Cardiac septum (tissue), 1 donor: ENCODE measurements at regions not wholly inside any gene's neighbourhood (a gene's known extent, or its start where the extent isn't known, plus 50 kb on each side); places are given as distances from the start of the nearest gene placed in this dataset.
"Not testable (repeated sequence)": the region's sequence is repeated elsewhere in the genome, so short reads cannot be mapped to it uniquely, and the experiment has no call there.

ENCODE experiments used
- DNase-seq: peaks from one replicate; pipeline ENCODE4 v3.0.0-alpha.2; 2020; ENCODE audit warnings: low spot score
- intact Hi-C: fragments of 100-400 bp; cut with DNase I; formaldehyde crosslinking; loops from one replicate; pipeline ENCODE4 v1.14.0; 2022
- donor health status: DM: no; HTN: no; CAD: no.

DNA sequence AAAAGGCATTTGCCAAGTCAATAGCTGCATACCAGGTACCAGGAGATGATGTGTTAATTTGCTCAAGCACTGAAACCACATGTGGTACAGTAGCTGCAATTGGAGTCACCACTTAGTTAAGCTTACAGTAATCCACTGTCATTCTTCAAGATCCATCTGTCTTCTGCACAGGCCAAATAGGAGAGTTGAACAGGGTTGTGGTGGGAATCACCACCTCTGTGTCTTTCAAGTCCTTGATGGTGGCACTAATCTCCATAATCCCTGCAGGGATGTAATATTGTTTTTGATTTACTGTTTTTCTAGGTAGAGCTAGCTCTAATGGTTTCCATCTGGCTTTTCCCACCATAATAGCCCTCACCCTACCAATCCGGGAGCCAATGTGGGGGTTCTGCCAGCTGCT lies 91.9 kb downstream of the FCRL5 start:
- intact Hi-C loops: no loop called here
- DNase-seq: no peak

DNA sequence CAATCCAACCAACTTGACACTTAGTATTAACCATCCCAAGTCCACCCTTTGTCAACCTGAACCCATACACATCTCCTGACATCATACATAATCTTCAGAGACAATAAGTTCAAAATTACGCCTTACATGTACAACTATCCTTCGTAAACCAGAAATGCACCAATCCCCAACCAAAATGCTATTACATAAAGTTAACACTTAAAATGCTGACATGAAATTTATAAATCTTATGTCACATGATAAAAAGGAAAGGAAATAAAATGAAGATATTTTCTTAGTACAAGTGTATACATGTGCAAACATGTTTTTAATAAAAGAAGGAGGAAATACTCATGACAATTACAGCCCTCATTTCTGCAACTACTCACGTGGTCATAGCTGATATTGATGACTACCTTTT lies 95.0 kb downstream of the FCRL5 start:
- intact Hi-C loops: no loop called here
- no peak for DNase-seq

DNA sequence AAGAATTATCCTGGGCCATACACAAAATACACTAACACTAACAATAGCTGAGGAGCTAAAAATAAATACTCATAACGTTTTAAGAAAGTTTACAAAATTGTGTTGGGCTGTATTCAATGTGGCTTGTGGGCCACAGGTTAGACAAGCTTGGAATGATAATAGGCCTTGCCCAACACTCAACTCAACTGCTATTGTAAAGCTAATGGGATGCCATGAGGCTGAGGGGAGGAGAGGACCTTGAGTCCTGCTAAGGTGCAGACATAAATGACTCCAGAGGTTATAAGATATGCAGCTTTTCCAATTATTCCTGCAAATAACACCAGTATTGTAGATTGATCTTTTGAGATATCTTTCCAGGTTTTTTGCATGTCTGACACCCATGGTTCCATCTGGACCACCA lies 97.0 kb downstream of the FCRL5 start:
- intact Hi-C loops: no loop called here
- no peak for DNase-seq

DNA sequence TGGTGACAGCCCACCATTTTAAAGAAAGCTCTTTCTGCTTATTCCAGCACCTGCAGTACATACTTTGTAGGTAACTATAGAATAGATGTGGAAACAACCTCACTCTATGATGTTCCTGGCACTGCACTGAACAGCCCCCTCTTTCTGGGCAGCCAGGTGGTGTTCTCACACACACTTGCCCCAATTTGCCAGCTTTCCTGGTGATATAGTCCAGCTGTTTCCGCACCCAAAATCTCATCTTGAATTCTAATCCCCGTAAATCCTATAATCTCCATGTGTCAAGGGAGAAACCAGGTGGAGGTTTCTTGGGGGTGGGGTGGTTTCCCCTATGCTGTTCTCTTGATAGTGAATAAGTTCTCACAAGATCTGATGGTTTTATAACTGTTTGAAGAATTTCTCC lies 102.2 kb downstream of the FCRL5 start:
- DNase-seq: no peak
- intact Hi-C loops: no loop called here

DNA sequence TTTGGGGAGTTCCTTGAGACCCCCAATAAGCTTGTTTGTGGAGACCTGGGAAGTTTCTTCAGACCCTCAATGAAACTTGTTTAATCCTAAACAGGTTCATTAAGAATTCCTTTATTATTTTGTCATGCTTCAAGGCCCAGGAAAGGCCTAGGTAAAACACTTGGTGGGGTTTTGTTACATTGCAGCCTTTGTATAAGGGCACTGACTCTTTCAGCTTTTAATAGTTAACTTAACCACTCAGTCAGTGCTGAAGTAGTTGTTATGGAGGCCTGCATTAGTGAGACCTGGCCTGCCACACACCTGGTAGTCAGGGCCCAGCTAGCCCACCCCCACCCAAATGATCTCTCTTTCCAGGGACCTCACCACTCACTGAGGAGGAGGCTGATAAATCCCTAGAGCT lies 103.7 kb downstream of the FCRL5 start:
- DNase-seq: no peak
- intact Hi-C loops: no loop called here

DNA sequence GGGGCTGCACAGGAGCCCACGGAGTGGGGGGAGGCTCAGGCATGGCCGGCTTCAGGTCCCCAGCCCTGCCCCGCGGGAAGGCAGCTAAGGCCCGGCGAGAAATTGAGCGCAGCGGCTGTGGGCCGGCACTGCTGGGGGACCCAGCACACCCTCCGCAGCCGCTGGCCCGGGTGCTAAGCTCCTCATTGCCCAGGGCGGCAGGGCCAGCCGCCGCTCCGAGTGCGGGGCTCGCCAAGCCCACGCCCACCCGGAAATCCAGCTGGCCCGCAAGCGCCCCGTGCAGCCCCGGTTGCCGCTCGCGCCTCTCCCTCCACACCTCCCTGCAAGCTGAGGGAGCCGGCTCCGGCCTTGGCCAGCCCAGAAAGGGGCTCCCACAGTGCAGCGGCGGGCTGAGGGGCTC lies 106.0 kb downstream of the FCRL5 start:
- DNase-seq, intact Hi-C loops: not testable (repeated sequence)

DNA sequence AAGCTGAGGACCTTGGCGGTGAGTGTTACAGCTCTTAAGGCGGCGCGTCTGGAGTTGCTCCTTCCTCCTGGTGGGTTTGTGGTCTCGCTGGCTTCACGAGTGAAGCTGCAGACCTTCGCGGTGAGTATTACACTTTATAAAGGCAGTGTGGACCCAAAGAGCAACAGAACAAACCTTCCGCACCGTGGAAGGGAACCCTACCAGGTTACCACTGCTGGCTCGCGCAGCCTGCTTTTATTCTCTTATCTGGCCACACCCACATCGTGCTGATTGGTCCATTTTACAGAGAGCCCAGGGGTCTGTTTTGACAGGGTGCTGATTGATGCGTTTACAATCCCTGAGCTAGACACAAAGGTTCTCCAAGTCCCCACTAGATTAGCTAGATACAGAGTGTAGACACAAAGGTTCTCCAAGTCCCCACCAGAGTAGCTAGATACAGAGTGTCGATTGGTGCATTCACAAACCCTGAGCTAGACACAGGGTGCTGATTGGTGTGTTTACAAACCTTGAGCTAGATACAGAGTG lies 106.6 kb downstream of the FCRL5 start:
- DNase-seq, intact Hi-C loops: not testable (repeated sequence)

DNA sequence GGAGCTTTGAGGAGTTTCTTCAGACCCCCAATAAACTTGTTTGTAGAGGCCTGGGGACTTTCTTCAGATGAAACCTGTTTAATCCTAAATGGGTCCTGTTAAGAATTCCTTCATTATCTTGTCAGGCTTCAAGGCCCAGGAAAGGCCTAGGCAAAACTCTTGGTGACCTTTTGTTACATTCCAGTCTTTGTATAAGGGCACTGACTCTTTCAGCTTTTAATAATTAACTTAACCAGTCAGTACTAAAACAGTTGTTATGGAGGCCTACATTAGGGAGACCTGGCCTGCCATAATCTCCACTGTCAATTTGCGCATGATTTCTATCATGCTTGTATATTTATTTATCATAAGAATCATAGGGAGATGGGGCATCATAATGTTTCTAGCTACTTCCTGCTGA lies 110.2 kb downstream of the FCRL5 start:
- intact Hi-C loops: no loop called here
- DNase-seq: no peak

DNA sequence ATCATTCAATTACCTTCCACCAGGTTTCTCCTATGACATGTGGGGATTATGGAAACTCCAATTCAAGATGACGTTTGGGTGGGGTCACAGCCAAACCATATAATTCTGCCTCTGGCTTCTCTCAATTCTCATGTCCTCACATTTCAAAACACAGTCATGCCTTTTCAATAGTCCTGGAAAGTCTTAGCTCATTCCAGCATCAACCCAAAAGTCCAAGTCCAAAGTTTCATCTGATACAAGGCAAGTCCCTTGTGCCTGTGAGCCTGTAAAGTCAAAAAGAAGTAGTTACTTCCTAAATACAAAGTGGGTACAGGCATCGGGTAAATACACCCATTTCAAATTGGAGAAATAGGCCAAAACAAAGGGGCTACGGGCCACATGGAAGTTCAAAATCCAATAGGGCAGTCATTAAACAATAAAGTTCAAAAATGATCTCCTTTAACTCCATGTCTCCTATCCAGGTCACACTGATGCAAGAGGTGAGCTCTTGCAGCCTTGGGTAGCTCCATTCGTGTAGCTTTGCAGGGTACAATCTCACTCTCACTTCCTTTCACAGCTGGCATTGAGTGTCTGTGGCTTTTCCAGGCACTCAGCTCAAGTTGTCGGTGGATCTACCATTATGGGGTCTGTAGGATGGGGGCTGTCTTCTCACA lies 112.9 kb downstream of the FCRL5 start:
- DNase-seq: no peak
- intact Hi-C loops: no loop called here

DNA sequence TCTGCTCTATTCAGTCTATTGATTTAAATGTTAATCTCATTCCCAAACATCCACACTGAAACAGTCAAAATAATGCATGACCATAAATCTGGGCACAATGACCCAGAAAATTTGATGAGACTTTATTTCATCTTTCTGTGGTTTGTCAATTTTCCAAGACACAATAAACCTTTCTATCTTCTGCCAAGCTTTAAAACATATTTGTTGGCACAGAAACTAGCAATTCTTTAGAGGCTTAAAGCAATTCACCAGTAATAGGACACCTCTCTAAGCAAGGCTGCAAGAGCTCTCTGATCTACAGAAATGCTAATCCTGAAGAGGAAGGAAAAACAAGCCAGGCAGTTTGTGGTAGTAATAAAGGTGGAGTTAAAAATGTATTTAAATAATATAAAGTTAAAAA lies 113.7 kb downstream of the FCRL5 start:
- intact Hi-C loops: no loop called here

DNA sequence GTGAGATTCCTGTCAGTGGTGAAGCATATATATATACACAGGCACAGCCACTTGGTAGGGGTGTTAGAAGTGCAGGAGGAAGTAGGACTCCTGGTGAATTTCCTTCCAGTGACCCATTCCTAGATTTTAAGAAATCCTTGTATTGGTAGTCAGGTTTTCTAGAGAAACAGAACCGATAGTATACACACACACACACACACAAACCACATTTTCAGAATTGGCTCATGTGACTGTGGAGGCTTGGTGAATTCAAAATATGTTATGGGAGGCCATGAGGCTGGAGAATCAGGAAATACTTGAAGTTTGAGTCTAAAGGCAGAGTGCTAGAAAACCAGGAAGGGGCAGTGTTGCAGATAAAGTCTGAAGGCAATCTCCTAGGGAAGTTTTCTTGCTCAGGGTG lies 114.2 kb downstream of the FCRL5 start:
- no peak for DNase-seq
- intact Hi-C loops: no loop called here

More for the DNA sequence above, 113.7 kb downstream of the FCRL5 start:
- DNase-seq: no peak

DNA sequence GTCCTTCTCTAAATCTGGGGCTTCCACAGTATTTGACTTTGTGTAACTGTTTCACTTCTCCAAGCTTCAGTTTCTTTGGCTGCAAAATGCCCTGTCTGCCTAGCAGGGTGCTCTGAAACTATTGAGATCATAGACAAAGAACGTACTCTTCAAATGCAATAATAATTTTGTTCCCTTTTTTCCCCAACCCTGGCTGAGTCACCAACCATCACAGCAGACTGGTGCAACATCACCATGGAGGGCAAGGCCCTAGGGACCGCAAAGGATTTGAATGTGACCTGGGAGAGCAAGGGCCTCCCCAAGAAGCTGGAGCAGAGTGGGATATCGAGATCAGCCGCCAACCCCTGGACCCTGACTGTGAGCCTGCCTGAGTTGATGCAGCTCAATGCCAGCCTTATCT lies 115.0 kb downstream of the FCRL5 start:
- no peak for DNase-seq
- intact Hi-C loops: no loop called here

DNA sequence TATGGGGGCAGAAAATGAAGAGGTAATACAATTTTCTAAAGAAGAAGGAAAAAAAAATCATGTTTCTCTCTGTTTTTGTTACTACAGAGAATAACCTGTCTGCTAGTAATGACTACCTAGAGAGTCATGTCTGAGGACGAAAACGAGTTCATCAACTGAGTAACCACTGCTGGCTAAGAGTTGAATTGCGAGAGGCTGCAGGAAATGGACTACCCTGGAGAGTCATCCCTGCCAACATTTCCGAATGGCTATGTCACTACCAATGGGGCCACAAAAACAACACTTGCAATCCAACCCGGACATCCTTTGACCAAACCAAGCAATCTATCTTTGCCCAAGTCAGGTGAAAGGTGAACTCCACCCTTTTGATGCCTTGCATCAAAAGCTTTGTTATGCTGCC lies 120.6 kb downstream of the FCRL5 start:
- no peak for DNase-seq
- intact Hi-C loops: no loop called here

DNA sequence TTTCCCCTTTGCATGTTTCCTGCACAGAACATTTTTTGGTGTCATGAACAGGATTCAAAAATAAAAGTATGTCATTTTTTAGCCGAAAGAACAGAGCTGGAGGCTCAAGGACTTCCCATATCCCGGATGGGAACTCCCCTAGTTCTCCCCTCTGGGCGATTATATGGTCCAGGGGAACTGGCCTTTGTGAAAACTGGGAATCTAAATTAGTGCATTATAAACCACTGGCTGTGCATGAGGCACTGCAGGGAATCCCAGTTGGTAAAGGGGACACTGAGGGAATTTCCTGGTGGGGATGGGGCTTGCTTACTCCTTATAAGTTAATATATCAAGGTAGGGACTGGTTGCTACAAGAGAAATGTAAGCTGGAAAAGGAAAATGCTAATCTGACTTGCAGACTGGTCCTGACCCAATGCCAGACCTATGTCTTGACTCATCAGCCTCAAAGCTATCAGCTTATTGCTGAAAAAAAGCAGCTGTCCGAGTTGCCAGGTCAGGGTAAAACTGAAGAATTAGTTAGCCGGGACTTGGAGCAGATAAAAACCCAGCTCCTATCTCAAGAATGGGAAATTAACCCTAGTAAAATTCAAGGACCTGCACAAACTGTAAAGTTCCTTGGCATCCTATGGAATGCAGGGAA lies 122.6 kb downstream of the FCRL5 start:
- no peak for DNase-seq
- intact Hi-C loops: no loop called here

DNA sequence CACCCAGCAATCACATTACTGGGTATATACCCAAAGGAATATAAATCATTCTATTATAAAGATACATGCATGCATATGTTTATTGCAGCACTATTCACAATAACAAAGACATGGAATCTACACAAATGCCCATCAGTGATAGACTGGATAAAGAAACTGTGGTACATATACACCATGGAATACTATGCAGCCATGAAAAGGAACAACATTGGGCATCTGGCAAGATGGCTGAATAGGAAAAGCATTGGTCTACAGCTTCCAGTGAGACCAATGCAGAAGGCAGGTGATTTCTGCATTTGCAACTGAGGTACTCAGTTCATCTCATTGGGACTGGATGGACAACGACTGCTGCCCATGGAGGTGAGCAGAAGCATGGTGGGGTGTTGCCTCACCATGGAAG lies 128.6 kb downstream of the FCRL5 start:
- DNase-seq, intact Hi-C loops: not testable (repeated sequence)

DNA sequence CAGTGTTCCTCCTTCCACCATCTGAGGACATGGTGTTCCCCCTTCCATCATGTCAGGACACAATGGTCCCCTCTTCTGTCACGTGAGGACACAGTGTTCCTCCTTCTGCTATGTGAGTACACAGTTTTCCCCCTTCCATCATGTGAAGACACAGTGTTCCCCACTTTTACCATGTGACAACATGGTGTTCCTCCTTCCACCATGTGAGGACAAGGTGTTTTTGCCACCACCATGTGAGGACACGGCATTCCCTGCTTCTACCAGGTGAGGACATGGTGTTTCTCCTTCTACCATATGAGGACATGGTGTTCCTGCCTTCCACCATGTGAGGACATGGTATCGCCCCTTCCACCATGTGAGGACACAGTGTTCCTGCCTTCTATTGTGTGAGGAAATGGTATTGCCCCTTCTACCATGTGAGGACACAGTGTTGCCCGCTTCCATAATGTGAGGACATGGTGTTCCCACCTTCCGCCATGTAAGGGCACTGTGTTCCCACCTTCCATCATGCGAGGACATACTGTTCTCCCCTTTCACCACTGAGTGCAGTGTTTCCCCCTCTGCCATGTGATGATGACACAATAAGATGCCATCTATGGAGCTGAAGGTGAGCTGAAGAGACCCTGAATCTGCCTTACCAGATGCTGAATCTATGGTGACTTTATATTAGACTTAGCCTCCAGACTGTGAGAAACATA lies 132.3 kb downstream of the FCRL5 start:
- intact Hi-C loops: no loop called here
- no peak for DNase-seq

DNA sequence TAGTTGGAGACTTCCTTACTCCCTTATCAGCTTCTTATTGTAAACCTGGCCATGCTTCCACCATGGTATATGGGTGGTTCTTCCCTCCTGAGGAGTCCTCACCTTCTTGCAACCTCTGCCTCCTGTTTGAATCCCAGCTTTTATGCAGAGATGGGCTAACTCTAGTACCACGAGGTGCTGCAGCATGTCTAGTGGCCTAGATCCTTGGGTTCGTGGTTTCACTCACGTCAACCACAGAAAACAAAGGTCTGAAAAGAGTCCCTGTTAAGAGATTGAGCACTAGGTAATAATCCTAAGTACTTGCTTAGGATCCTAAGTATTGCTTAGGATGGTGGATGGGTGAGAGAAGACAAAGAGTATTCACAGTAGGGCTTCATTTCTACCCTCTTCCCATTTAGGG lies 133.7 kb downstream of the FCRL5 start:
- intact Hi-C loops: no loop called here
- DNase-seq: no peak

DNA sequence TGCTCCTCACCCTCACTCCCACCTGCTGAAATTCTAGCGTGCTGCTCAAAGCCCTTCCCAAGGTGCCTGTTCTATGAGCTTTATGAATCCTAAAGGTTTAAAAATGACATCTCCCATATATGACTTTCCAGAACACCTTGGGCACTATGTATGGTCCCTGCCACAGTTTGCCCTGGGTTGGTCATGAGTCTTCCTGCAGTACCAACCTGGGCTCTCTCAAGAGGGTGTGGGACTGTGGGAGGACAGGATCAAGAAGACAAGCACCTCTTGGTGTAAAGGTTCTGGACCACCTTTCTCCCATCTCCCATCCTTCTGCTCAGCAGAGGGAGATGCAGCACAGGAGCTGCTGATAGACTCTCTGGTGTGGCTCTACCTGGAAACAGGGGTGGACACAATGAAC lies 134.1 kb downstream of the FCRL5 start:
- intact Hi-C loops: no loop called here
- no peak for DNase-seq

DNA sequence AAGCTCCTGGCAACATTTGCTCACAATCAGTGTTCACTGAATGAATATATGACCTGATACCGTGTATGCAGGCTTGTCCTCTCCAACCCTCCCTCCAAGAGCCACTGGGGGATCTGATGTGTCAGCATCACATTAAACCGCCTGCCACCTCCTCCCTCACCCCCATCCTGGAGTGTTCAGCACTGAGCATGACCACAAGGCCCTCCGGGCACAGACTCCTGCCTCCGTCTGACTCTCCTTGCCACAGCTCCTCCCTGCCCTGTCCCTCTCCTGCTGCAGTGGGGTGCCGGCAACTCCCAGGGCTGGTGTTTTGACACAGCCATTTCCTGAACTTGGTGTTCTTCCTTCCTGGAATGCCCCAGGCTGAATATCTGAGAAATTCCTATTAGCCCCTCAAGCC lies 136.7 kb downstream of the FCRL5 start:
- no peak for DNase-seq
- intact Hi-C loops: no loop called here

DNA sequence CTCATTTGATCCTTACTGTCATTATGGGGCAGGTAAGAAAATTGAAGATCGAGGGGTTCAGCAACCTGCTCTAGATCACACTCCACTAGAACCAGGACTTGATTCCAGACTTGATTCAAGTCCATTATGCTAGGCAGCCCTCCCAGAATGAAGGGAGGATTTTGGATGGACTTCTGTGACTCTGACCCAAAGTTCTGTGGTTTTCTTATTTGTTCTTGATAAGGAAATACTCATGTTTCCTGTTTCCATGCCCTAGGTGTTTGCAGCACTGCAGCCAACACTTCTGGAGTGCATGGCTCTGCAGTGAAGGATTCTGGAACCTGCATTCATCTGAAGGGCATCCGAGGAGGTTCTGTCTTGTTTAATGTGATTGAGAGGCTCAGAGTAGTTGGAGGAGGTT lies 140.0 kb downstream of the FCRL5 start:
- no peak for DNase-seq
- intact Hi-C loops: no loop called here

DNA sequence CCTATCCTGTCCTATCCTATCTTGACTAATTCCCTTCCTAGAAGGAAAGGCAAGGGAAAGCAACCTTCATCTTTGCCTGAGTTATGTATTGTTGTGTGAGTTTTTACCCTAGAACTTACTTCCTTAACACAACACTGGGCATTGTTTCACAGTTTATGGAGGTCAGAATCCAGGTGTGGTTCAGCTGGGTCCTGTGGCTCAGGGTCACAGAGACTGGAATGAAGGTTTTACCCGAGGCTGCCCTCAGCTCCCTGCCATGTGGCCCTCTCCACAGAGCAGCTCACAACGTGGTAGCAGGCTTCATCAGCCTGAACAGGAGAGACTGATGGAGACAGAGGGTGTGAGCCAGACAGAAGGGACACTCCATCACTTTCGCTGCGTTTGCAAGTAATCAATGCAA lies 140.5 kb downstream of the FCRL5 start:
- DNase-seq: no peak
- intact Hi-C loops: no loop called here
